ENCODE measurements at regions not wholly inside any gene's neighbourhood (a gene's known extent, or its start where the extent isn't known, plus 50 kb on each side); places are given as distances from the start of the nearest gene placed in this dataset. TPM values are rescaled to one million over a fixed set of nuclear protein-coding genes. Genes with fewer than 3 reads are reported as not detected.
"Not testable (repeated sequence)": the region's sequence is repeated elsewhere in the genome, so short reads cannot be mapped to it uniquely, and the experiment has no call there.

DNA sequence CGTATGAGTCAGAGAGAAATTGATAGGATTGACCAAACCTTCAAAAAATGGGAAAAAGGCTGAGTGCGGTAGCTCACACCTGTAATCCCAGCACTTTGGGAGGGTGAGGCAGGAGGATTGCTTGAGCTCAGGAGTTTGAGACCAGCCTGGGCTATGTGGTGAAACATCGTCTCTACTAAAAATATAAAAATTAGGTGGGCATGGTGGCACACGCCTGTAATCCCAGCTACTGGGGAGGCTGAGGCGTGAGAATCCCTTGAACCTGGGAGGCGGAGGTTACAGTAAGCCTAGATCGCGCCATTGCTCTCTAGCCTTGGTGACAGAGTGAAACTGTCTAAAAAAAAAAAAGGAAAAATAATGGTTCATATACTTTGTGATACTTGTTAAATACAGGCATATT lies 59.9 kb upstream of the TPTE start:
- H3K9me2 ChIP-seq (ENCODE audit: insufficient read depth); H2AFZ ChIP-seq; H3K4me3 ChIP-seq; H3K79me2 ChIP-seq (ENCODE audit: insufficient read depth); H3K4me2 ChIP-seq (ENCODE audit: unreplicated experiment); in situ Hi-C loops (cut with MboI); H3F3A ChIP-seq (ENCODE audit: insufficient read depth); H3K27ac ChIP-seq; H3K9me3 ChIP-seq (ENCODE audit: low read depth); H3K36me3 ChIP-seq (ENCODE audit: low read depth); DNase-seq; H3K9ac ChIP-seq; H3K4me1 ChIP-seq (ENCODE audit: insufficient read depth); H3K27me3 ChIP-seq (replicated peaks; ENCODE audit: insufficient read depth); H4K20me1 ChIP-seq (ENCODE audit: insufficient read depth): not testable (repeated sequence)
- WGBS, 2 experiments (ENCODE audit: low coverage in 1 of 2, low lambda C conversion rate in 2 of 2, missing lambda C conversion rate in 2 of 2) = 24 to 27% methylated on average over 8 of the region's 8 CpGs

DNA sequence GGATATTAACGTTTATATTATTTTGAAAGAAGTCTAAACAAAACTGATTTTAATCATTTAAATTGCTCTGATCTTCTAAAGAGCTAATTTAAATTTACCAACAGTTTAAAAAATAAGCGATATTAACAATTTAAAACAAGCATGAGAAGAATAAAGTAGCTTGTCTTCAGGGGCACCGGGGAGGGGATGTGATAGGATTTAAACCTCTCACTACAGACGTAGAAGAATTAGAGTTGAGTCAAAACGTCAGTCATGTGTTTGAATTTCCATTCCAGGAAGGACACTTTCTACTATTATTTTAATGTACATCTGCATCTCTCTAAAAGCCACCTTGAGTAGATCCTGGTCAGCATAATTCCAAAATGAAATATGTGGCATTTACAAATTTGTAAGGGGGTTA lies 58.2 kb upstream of the TPTE start:
- H3K9me3 ChIP-seq (ENCODE audit: low read depth) = peaks cover 5% of the 10 kb centered on the region
- H3K27ac ChIP-seq = no peak overlapping the region
- no peak overlapping the region for H3K9ac ChIP-seq
- H3K79me2 ChIP-seq (ENCODE audit: insufficient read depth) = no peaks in the 10 kb centered on the region
- H3K36me3 ChIP-seq (ENCODE audit: low read depth) = no peaks in the 10 kb centered on the region
- H3F3A ChIP-seq (ENCODE audit: insufficient read depth) = no peaks in the 10 kb centered on the region
- TF ChIP-seq EZH2phosphoT487 (IDR thresholded peaks at IDR 0.05; ENCODE audit: insufficient read depth, low read depth) (no peak), EZH2 (IDR thresholded peaks at IDR 0.05; ENCODE audit: insufficient read depth, poor library complexity, severe bottlenecking) (no peak)
- H2AFZ ChIP-seq = no peak overlapping the region
- H3K4me2 ChIP-seq (ENCODE audit: unreplicated experiment) = no peak overlapping the region
- H3K4me1 ChIP-seq (ENCODE audit: insufficient read depth) = no peaks in the 10 kb centered on the region
- in situ Hi-C loops (cut with MboI) = no loop called here
- H3K4me3 ChIP-seq = no peak overlapping the region
- no peaks in the 10 kb centered on the region for H4K20me1 ChIP-seq (ENCODE audit: insufficient read depth)
- 7% methylated on average over 5 of the region's 5 CpGs for WGBS, 2 experiments (ENCODE audit: low coverage in 1 of 2, low lambda C conversion rate in 2 of 2, missing lambda C conversion rate in 2 of 2)
- DNase-seq = no peak
- H3K9me2 ChIP-seq (ENCODE audit: insufficient read depth) = peaks cover 6% of the 10 kb centered on the region; the same call in 1 of the 2 replicates
- no peaks in the 10 kb centered on the region for H3K27me3 ChIP-seq (replicated peaks; ENCODE audit: insufficient read depth)

DNA sequence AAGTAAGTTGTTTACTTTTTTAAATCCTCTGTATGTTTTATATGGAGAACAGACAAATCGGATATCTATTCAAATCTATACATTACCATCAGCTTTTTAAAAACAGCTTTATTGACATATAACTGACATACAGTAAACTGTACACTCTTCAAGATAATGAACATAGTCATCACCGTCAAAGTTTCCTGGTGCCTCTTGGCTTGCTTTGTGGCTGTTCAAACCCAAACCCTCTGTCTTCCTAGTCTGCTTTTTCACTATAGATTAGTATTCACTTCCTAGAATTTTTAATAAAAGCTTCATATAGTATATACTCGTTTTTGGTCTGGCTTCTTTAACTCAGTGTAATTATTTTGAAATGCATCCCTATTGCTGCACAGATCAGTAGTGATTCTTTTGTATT lies 56.4 kb upstream of the TPTE start:
- no peak overlapping the region for H3K27ac ChIP-seq
- peaks cover 6% of the 10 kb centered on the region; the same call in 1 of the 2 replicates for H3K9me2 ChIP-seq (ENCODE audit: insufficient read depth)
- no peak overlapping the region for H2AFZ ChIP-seq
- no peaks in the 10 kb centered on the region for H3F3A ChIP-seq (ENCODE audit: insufficient read depth)
- no peaks in the 10 kb centered on the region for H3K79me2 ChIP-seq (ENCODE audit: insufficient read depth)
- no peaks in the 10 kb centered on the region for H3K27me3 ChIP-seq (replicated peaks; ENCODE audit: insufficient read depth)
- no peaks in the 10 kb centered on the region for H3K4me1 ChIP-seq (ENCODE audit: insufficient read depth)
- DNase-seq = no peak
- H3K9ac ChIP-seq = no peak overlapping the region
- 8 to 9% methylated on average over 3 of the region's 3 CpGs for WGBS, 2 experiments (ENCODE audit: low coverage in 1 of 2, low lambda C conversion rate in 2 of 2, missing lambda C conversion rate in 2 of 2)
- no peak overlapping the region for H3K4me3 ChIP-seq
- no peak for TF ChIP-seq EZH2 (IDR thresholded peaks at IDR 0.05; ENCODE audit: insufficient read depth, poor library complexity, severe bottlenecking)
- no peak for TF ChIP-seq EZH2phosphoT487 (IDR thresholded peaks at IDR 0.05; ENCODE audit: insufficient read depth, low read depth)
- H4K20me1 ChIP-seq (ENCODE audit: insufficient read depth) = no peaks in the 10 kb centered on the region
- in situ Hi-C loops (cut with MboI) = no loop called here
- H3K36me3 ChIP-seq (ENCODE audit: low read depth) = no peaks in the 10 kb centered on the region
- no peak overlapping the region for H3K4me2 ChIP-seq (ENCODE audit: unreplicated experiment)
- H3K9me3 ChIP-seq (ENCODE audit: low read depth) = peaks cover 5% of the 10 kb centered on the region

DNA sequence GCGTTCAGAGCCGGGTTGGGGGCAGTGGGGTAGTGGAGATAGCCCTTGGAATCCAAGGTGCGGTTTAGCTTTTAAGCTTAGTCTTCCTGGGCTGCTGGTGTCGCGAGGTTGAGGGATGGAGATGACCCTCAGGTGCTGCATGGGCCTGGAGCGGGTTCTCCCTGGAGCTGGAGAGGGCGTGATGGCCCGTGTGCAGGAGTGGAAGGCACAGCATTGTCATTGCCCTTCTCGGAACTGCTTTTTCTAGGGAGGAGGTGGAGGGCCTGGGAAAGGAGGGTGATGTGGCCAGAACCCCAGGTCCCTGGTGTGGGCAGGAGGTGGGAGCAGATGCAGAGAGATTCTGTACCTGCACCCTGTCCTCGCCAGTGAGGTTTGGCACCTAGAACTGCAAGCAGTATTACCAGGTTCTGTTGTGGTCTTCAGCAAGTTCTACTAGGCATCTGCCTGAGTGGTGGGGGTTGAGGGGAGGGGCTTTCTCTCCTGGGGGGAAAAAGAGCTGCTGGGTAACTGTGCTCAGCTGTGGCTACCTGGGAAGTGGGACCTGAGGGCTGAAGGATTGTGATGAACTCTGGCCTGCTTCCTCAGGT lies 55.8 kb upstream of the TPTE start:
- H3K9me3 ChIP-seq (ENCODE audit: low read depth); H3K27me3 ChIP-seq (replicated peaks; ENCODE audit: insufficient read depth); H3K4me3 ChIP-seq; H3K27ac ChIP-seq; H3K4me2 ChIP-seq (ENCODE audit: unreplicated experiment); H3K4me1 ChIP-seq (ENCODE audit: insufficient read depth); H4K20me1 ChIP-seq (ENCODE audit: insufficient read depth); H3K79me2 ChIP-seq (ENCODE audit: insufficient read depth); DNase-seq; H2AFZ ChIP-seq; H3K9me2 ChIP-seq (ENCODE audit: insufficient read depth); H3K9ac ChIP-seq; H3F3A ChIP-seq (ENCODE audit: insufficient read depth); H3K36me3 ChIP-seq (ENCODE audit: low read depth); in situ Hi-C loops (cut with MboI): not testable (repeated sequence)
- 22 to 23% methylated on average over 10 of the region's 10 CpGs for WGBS, 2 experiments (ENCODE audit: low coverage in 1 of 2, low lambda C conversion rate in 2 of 2, missing lambda C conversion rate in 2 of 2)

DNA sequence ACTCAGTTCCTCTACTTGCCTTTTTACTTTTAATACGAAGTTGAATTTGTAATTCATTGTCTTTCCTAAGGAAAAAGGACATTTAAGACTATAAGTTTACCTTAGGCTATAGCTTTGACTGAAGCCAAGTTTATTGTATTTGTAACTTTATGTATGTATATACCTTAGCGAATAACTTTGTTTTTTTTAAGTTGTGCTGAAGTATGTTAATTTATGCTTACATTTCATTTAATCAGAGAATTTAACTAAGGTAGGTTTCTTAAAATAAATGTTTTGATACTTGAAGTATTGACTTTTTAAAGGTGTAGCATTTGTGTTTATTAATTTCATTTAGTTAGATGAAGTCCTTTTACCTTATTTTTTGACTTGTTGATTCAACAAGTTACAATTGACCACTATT lies 55.2 kb upstream of the TPTE start:
- H3K9me2 ChIP-seq (ENCODE audit: insufficient read depth) = peaks cover 6% of the 10 kb centered on the region; the same call in 1 of the 2 replicates
- no peaks in the 10 kb centered on the region for H4K20me1 ChIP-seq (ENCODE audit: insufficient read depth)
- no peak overlapping the region for H3K9ac ChIP-seq
- H3F3A ChIP-seq (ENCODE audit: insufficient read depth) = no peaks in the 10 kb centered on the region
- WGBS, 2 experiments (ENCODE audit: low coverage in 1 of 2, low lambda C conversion rate in 2 of 2, missing lambda C conversion rate in 2 of 2) = 15 to 17% methylated on average over 2 of the region's 2 CpGs
- peaks cover 5% of the 10 kb centered on the region for H3K9me3 ChIP-seq (ENCODE audit: low read depth)
- no peak overlapping the region for H2AFZ ChIP-seq
- H3K36me3 ChIP-seq (ENCODE audit: low read depth) = no peaks in the 10 kb centered on the region
- in situ Hi-C loops (cut with MboI) = no loop called here
- no peak overlapping the region for H3K4me2 ChIP-seq (ENCODE audit: unreplicated experiment)
- no peaks in the 10 kb centered on the region for H3K27me3 ChIP-seq (replicated peaks; ENCODE audit: insufficient read depth)
- no peak overlapping the region for H3K27ac ChIP-seq
- no peak overlapping the region for H3K4me3 ChIP-seq
- H3K79me2 ChIP-seq (ENCODE audit: insufficient read depth) = no peaks in the 10 kb centered on the region
- TF ChIP-seq EZH2phosphoT487 (IDR thresholded peaks at IDR 0.05; ENCODE audit: insufficient read depth, low read depth) (no peak), EZH2 (IDR thresholded peaks at IDR 0.05; ENCODE audit: insufficient read depth, poor library complexity, severe bottlenecking) (no peak)
- H3K4me1 ChIP-seq (ENCODE audit: insufficient read depth) = no peaks in the 10 kb centered on the region
- no peak for DNase-seq

Small RNAs in the stretch of these regions (small RNA-seq; reads per million reads assigned to genes)
- not detected for gene AF254983.2 (ENCODE audit: low read depth, low replicate concordance)
